ENCODE measurements at regions not wholly inside any gene's neighbourhood (a gene's known extent, or its start where the extent isn't known, plus 50 kb on each side); places are given as distances from the start of the nearest gene placed in this dataset.

- no peak for DNase-seq
These were observed 158.2 kb downstream of the CAND1 start for GRCh38 chr12:67427336-67427735.

GRCh38 chr12:67428431-67428830, 159.3 kb downstream of the CAND1 start:
- no peak for DNase-seq

GRCh38 chr12:67430708-67431335, 161.7 kb downstream of the CAND1 start:
- DNase-seq, result peak; percentile 63

GRCh38 chr12:67431411-67432020, 162.4 kb downstream of the CAND1 start:
- no peak for DNase-seq

GRCh38 chr12:67433385-67434175, 164.4 kb downstream of the CAND1 start:
- no peak for DNase-seq

- DNase-seq, result no peak
These were observed 165.7 kb downstream of the CAND1 start for GRCh38 chr12:67434671-67435370.

GRCh38 chr12:67436230-67436629, 167.1 kb downstream of the CAND1 start:
- no peak for DNase-seq

GRCh38 chr12:67437011-67437410, 167.9 kb downstream of the CAND1 start:
- DNase-seq, result no peak

- no peak for DNase-seq
These were observed 170.5 kb downstream of the CAND1 start for GRCh38 chr12:67439611-67440010.

- peak; percentile 84 for DNase-seq
These were observed 172.7 kb downstream of the CAND1 start for GRCh38 chr12:67441736-67442346.

GRCh38 chr12:67442347-67442841, 173.2 kb downstream of the CAND1 start:
- DNase-seq, result no peak

- DNase-seq, result no peak
These were observed 173.7 kb downstream of the CAND1 start for GRCh38 chr12:67442896-67443295.

- DNase-seq, result no peak
These were observed 175.4 kb downstream of the CAND1 start for GRCh38 chr12:67444542-67444941.

- no peak for DNase-seq
These were observed 177.6 kb downstream of the CAND1 start for GRCh38 chr12:67446716-67447115.

GRCh38 chr12:67447180-67447579, 178.0 kb downstream of the CAND1 start:
- DNase-seq, result no peak

- DNase-seq, result no peak
These were observed 180.5 kb downstream of the CAND1 start for GRCh38 chr12:67449591-67450052.

- DNase-seq, result no peak
These were observed 181.3 kb downstream of the CAND1 start for GRCh38 chr12:67450441-67450840.

- DNase-seq, result no peak
These were observed 182.0 kb downstream of the CAND1 start for GRCh38 chr12:67451206-67451605.

GRCh38 chr12:67452119-67452805, 183.1 kb downstream of the CAND1 start:
- no peak for DNase-seq

- DNase-seq, result no peak
These were observed 184.0 kb downstream of the CAND1 start for GRCh38 chr12:67453191-67453590.

- DNase-seq, result no peak
These were observed 186.1 kb downstream of the CAND1 start for GRCh38 chr12:67455236-67455635.

- DNase-seq, result peak; percentile 57
These were observed 187.3 kb downstream of the CAND1 start for GRCh38 chr12:67456431-67456901.
